ENCODE measurements at regions not wholly inside any gene's neighbourhood (a gene's known extent, or its start where the extent isn't known, plus 50 kb on each side); places are given as distances from the start of the nearest gene placed in this dataset.
"Not testable (repeated sequence)": the region's sequence is repeated elsewhere in the genome, so short reads cannot be mapped to it uniquely, and the experiment has no call there.

GRCh38 chr21:38610623-38611251 lies 112.5 kb upstream of the ERG start:
- DNase-seq (ENCODE audit: extremely low read depth in 1 of 11, low read depth in 9 of 11, low spot score in 4 of 11) = no peak

GRCh38 chr21:38611277-38611676 lies 113.0 kb upstream of the ERG start:
- DNase-seq (ENCODE audit: extremely low read depth in 1 of 11, low read depth in 9 of 11, low spot score in 4 of 11) = no peak

- no peak for DNase-seq (ENCODE audit: extremely low read depth in 1 of 11, low read depth in 9 of 11, low spot score in 4 of 11)
Measured at GRCh38 chr21:38613686-38614085, 115.4 kb upstream of the ERG start.

- no peak for DNase-seq (ENCODE audit: extremely low read depth in 1 of 11, low read depth in 9 of 11, low spot score in 4 of 11)
Measured at GRCh38 chr21:38614558-38614957, 116.3 kb upstream of the ERG start.

DNA sequence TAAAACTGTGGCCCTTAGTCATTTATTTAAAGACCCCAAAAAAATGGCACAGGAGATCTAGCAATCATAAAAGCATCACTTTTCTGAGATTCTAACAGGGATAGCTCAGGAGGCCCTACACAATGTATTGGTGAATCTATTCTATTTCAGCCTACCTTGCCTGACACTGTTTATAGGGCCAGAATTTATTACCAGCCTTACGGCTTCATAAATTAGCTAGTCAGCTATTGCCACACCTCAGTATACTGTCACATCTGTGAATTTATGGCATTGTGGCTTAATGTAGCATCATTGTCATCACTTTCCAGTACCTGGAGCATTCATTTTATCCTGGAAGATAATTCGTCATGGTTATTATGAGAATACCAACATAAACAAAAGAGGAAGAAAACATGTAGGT lies 121.2 kb upstream of the ERG start:
- DNase-seq (ENCODE audit: extremely low read depth in 1 of 11, low read depth in 9 of 11, low spot score in 4 of 11) = no peak

DNA sequence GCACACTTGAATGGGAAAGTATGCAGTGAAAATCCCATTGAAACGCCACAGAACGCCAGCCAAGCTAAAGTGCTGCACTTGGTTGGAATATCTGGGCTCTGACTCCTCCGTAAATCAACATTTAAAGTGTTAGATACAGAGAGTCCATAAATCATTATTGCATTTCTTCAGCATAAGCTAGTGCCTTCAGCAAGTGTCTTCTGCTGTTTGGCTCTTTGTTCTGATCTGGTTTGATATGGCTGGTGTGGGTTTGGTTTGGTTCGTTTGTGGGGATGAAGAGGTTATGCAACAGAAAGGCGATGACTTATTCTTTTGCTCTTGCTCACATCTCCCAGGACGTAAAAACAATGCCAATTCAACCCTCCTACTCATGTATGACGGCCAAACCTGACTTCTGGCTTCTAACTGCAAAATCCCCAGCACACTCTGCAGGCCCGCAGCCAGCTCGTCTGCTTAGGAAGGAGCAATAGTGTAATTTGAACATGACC lies 121.8 kb upstream of the ERG start:
- DNase-seq (ENCODE audit: extremely low read depth in 1 of 11, low read depth in 9 of 11, low spot score in 4 of 11) = no peak

DNA sequence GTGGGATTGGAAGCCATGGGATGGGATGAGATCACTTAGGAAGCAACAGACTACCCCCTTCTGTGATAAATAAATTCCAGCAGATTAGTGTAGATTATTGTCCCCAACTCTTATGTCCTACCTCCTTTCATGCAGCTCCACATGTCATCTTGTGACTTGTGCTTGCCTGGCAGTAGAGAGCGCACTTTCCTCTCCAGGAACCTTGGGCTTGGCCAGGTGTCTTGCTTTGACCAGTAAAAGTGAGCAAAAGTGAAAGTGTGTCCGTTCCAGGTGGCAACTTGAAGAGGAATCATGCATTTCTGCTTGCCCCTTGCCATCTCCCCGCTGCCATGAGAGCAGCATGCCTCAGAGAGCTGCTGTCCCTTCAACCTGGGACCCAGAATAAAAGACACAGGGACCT lies 122.9 kb upstream of the ERG start:
- no peak for DNase-seq (ENCODE audit: extremely low read depth in 1 of 11, low read depth in 9 of 11, low spot score in 4 of 11)

DNA sequence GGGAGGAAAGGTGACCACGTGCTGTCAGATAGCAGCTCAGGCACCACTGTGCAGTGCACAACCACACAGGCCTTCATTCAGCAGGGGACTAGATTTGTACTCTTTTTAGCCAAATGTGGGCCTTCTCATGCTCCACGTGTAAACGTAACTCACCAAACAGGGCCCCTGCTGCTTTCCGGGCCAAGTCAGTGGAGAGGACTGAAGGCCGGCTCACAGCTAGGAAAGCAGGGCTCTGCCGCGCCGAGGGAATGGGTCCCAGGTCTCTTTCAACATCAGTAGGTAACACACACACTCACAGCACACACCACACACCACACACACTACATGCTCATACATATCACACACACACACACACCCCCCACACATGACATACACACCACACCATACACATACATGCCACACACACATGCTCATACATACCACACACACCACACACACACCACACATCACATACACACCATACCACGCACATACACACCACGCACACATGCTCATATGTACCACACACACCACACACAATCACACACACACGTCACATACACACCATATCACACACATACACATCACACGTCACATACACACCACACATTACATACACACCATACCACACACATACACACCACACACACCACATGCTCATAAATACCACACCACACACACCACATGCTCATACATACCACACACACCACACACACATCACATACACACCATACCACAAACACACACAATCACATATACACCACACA lies 124.0 kb upstream of the ERG start:
- no peak for DNase-seq (ENCODE audit: extremely low read depth in 1 of 11, low read depth in 9 of 11, low spot score in 4 of 11)

DNA sequence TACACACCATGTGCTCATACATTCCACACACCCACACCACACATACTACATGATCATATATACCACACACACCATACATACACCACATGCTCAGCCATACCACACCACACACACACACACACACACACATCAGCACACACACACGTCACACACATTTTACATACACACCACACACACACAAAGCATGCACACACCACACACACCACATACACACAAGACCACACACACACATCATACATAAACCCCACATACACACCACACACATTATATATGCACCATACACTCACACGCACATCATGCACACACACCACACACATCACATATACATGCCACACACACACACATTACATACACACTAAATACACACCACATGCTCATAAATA lies 124.5 kb upstream of the ERG start:
- DNase-seq (ENCODE audit: extremely low read depth in 1 of 11, low read depth in 9 of 11, low spot score in 4 of 11) = no peak

DNA sequence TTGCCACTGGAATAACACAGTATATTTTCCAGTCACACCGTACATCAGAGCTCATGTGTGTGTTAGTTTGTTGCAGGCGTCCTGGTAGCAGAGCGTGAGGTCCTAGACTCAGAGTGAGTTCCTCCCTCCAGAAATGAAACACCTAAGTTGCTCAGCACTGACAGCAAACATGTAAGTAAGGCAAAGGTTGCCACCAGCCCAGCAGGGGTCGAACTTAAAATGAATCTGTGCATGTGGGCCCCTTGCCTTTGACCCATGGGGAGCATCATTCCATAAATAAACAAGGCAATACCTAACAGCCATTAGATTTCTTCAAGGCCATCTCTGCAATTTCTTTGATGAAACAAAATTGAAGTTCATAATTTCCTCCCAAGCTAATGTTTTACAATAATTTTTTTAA lies 125.3 kb upstream of the ERG start:
- DNase-seq (ENCODE audit: extremely low read depth in 1 of 11, low read depth in 9 of 11, low spot score in 4 of 11) = no peak

DNA sequence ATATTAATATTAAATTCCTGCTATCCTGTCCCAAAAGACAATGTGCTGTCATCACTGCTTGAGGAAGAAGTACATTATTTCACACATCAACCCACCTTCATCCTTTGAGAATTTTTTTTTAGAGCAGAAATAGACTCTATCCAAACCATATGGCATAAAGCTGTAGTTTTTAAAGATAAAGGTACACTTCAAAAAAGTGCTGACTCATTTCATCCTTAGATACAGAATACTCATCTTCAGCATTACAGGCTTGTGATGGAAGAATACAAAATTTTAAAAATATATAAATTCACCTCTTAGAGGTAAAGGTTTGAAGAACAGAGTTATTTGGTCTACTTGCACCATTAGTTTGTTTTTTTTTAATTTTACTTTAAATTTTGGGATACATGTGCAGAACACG lies 126.7 kb upstream of the ERG start:
- no peak for DNase-seq (ENCODE audit: extremely low read depth in 1 of 11, low read depth in 9 of 11, low spot score in 4 of 11)

GRCh38 chr21:38626306-38626705 lies 128.0 kb upstream of the ERG start:
- DNase-seq (ENCODE audit: extremely low read depth in 1 of 11, low read depth in 9 of 11, low spot score in 4 of 11) = no peak

- DNase-seq (ENCODE audit: extremely low read depth in 1 of 11, low read depth in 9 of 11, low spot score in 4 of 11) = no peak
Measured at GRCh38 chr21:38628349-38628748, 130.1 kb upstream of the ERG start.

DNA sequence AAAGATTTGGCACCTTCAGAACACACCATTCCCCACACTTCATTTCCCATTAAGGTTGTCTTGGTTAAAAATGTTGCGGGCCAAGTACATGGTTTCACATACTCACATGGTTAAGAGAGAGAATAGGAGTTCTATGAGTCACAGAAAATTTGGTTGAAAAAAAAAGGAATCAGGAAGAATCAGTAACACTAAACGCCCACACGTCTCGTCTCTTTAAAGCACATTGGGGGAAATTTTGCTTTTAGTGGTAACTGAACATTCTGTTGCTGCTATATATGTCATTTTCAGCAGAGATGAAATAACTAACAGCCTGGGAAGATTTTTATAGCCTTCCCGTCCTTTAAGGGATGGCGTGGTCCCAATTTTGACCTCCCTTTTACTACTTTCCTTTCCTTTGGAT lies 132.9 kb upstream of the ERG start:
- no peak for DNase-seq (ENCODE audit: extremely low read depth in 1 of 11, low read depth in 9 of 11, low spot score in 4 of 11)

DNA sequence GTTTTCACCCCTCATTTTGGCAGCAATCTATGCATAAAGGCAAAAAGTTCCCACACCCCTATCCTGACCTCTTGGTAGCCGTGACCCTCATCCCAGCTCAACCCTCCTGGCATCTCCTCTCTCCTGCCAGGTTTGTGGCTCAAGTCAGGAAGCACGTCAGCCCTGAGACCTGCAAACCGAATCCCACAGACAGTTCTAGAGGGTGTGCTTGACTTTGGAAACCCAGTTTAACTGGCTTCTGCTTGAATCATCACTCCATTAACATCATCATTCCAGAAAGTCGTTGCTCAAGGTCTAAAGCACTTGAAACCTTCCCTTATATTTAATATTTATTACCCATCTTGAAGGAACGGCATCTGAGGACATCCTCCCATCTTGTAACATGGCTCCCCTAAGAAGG lies 133.4 kb upstream of the ERG start:
- DNase-seq (ENCODE audit: extremely low read depth in 1 of 11, low read depth in 9 of 11, low spot score in 4 of 11) = no peak

GRCh38 chr21:38637161-38637560 lies 138.9 kb upstream of the ERG start:
- no peak for DNase-seq (ENCODE audit: extremely low read depth in 1 of 11, low read depth in 9 of 11, low spot score in 4 of 11)

- DNase-seq (ENCODE audit: extremely low read depth in 1 of 11, low read depth in 9 of 11, low spot score in 4 of 11) = no peak
Measured at GRCh38 chr21:38639571-38640354, 141.5 kb upstream of the ERG start.

DNA sequence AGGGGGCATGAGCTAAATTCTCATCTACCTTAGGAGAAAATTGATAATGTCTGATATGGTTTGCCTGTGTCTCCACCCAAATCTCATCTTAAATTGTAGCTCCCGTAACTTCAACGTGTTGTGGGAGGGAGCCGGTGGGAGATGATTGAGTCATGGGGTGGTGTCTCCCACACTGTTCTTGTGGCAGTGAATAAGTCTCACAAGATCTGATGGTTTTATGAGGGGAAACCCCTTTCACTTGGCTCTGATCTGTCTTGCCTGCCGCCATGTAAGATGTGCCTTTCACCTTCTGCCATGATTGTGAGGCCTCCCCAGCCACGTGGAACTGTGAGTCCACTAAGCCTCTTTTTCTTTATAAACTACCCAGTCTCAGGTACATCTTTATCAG lies 142.1 kb upstream of the ERG start:
- DNase-seq (ENCODE audit: extremely low read depth in 1 of 11, low read depth in 9 of 11, low spot score in 4 of 11) = not testable (repeated sequence)

DNA sequence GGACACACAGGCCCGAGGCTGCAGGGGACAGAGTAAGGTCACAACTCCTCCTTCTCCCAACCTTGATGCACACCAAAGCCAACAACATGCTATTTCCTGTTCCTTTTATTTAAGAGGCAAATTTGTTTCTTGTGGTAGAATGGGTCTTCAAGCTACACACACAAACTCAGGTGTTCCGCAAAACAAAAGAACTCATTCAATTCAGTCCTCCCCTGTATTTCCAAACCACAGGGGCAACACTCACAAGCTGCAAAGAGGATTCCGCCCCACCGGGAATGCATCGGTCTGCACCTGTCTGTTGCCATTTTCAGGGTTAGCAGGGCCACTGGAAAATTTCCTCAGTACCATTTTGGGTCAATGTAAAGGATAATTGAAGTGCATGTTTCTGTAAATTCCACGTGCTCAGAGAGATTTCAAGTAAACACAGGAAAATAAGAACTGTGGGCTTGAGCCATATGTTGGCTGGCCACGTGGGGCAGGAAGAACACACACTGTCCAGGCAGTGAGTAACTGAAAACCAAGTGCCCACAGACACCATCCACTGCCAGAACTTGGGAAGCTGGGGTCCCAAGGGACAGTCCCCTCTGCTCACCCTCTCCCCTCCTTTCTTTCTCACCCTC lies 145.2 kb upstream of the ERG start:
- DNase-seq (ENCODE audit: extremely low read depth in 1 of 11, low read depth in 9 of 11, low spot score in 4 of 11) = no peak

DNA sequence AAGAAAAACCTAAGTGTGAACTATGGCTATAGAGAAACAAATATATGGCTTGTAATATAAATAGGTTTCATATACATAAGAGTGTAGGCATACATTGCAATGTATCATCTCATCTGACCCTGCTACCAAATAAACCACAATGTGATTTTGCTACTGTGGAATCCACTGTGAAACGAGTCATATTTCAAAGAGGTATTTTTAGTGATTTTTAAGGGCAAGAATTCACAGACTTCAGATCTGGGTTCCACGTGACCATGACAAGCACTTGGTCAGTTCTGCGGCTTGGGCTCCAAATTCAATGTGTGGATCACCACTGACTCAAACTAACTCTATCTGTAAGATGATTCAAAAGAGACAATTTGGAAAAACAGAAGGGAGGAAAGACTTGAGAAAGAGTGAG lies 147.0 kb upstream of the ERG start:
- DNase-seq (ENCODE audit: extremely low read depth in 1 of 11, low read depth in 9 of 11, low spot score in 4 of 11) = no peak

All from renal cortex interstitium (tissue), 11 donors.